ENCODE measurements at regions not wholly inside any gene's neighbourhood (a gene's known extent, or its start where the extent isn't known, plus 50 kb on each side); places are given as distances from the start of the nearest gene placed in this dataset.

- no peak for DNase-seq
- intact Hi-C loops (cut with micrococcal nuclease) = no loop called here
- H2AFZ ChIP-seq (ENCODE audit: insufficient read depth, low read depth, low read length, poor library complexity, severe bottlenecking) = no peak overlapping the region
These were observed 63.7 kb upstream of the ESX1 start for GRCh38 chrX:104318330-104319009.

GRCh38 chrX:104316739-104317138 lies 62.0 kb upstream of the ESX1 start:
- Histone ChIP-seq H3K4me2 (replicated peaks; ENCODE audit: extremely low read depth, low read length, poor library complexity, severe bottlenecking) (no peak overlapping the region), H3K9me3 (replicated peaks in 1 of 2; ENCODE audit: control insufficient read depth in 1 of 2, insufficient read depth in 1 of 2, low read length in 2 of 2) (no peaks in the 10 kb centered on the region), H3K9ac (ENCODE audit: insufficient read depth, low read length, poor library complexity, severe bottlenecking) (no peak overlapping the region), H2AFZ (ENCODE audit: insufficient read depth, low read depth, low read length, poor library complexity, severe bottlenecking) (no peak overlapping the region), H3K79me2 (ENCODE audit: insufficient read depth, low read length) (no peaks in the 10 kb centered on the region), H3K4me1 (ENCODE audit: control insufficient read depth in 1 of 2, insufficient read depth in 2 of 2, low read length in 2 of 2) (no peaks in the 10 kb centered on the region), H4K20me1 (ENCODE audit: insufficient read depth, low read length) (no peaks in the 10 kb centered on the region), H3K4me3 (replicated peaks in 1 of 3; ENCODE audit: low read depth in 2 of 3, low read length in 3 of 3) (no peak overlapping the region), H3K36me3 (replicated peaks in 1 of 2; ENCODE audit: control insufficient read depth in 1 of 2, insufficient read depth in 2 of 2, low read length in 2 of 2) (no peaks in the 10 kb centered on the region), H3K27me3 (ENCODE audit: control insufficient read depth in 2 of 2, insufficient read depth in 2 of 2, low read length in 2 of 2) (no peaks in the 10 kb centered on the region), H3K27ac (ENCODE audit: low read depth in 1 of 2, low read length in 2 of 2) (no peak overlapping the region)
- Mint-ChIP-seq H3K4me1 (no peaks in the 10 kb centered on the region), H3K36me3 (no peaks in the 10 kb centered on the region), H3K27ac (no peak overlapping the region), H3K27me3 (ENCODE audit: low read depth in 3 of 3) (peaks cover 1 to 5% (median 2%) of the 10 kb centered on the region in 3 donors), H3K4me3 (no peak overlapping the region), H3K9me3 (no peaks in the 10 kb centered on the region)
- WGBS (ENCODE audit: insufficient coverage) = no CpG with 5 or more reads among the region's 3 CpGs
- no peak for DNase-seq
- intact Hi-C loops (cut with micrococcal nuclease) = no loop called here
- TF ChIP-seq CTCF (IDR thresholded peaks at IDR 0.05) = no peak

More at GRCh38 chrX:104318330-104319009, 63.7 kb upstream of the ESX1 start:
- Histone ChIP-seq H3K4me2 (replicated peaks; ENCODE audit: extremely low read depth, low read length, poor library complexity, severe bottlenecking) (no peak overlapping the region), H3K27me3 (ENCODE audit: control insufficient read depth in 2 of 2, insufficient read depth in 2 of 2, low read length in 2 of 2) (no peaks in the 10 kb centered on the region), H3K36me3 (replicated peaks in 1 of 2; ENCODE audit: control insufficient read depth in 1 of 2, insufficient read depth in 2 of 2, low read length in 2 of 2) (no peaks in the 10 kb centered on the region), H3K9me3 (replicated peaks in 1 of 2; ENCODE audit: control insufficient read depth in 1 of 2, insufficient read depth in 1 of 2, low read length in 2 of 2) (no peaks in the 10 kb centered on the region), H3K4me1 (ENCODE audit: control insufficient read depth in 1 of 2, insufficient read depth in 2 of 2, low read length in 2 of 2) (no peaks in the 10 kb centered on the region), H3K79me2 (ENCODE audit: insufficient read depth, low read length) (no peaks in the 10 kb centered on the region), H3K27ac (ENCODE audit: low read depth in 1 of 2, low read length in 2 of 2) (no peak overlapping the region), H3K9ac (ENCODE audit: insufficient read depth, low read length, poor library complexity, severe bottlenecking) (no peak overlapping the region), H4K20me1 (ENCODE audit: insufficient read depth, low read length) (no peaks in the 10 kb centered on the region), H3K4me3 (replicated peaks in 1 of 3; ENCODE audit: low read depth in 2 of 3, low read length in 3 of 3) (no peak overlapping the region)
- Mint-ChIP-seq H3K9me3 (no peaks in the 10 kb centered on the region), H3K27me3 (ENCODE audit: low read depth in 3 of 3) (peaks cover 0 to 5% (median 2%) of the 10 kb centered on the region in 3 donors), H3K4me1 (no peaks in the 10 kb centered on the region), H3K27ac (no peak overlapping the region), H3K36me3 (no peaks in the 10 kb centered on the region), H3K4me3 (no peak overlapping the region)
- no CpG with 5 or more reads among the region's 4 CpGs for WGBS (ENCODE audit: insufficient coverage)
- no peak for TF ChIP-seq CTCF (IDR thresholded peaks at IDR 0.05)

Data from CD14-positive monocyte (primary cell).